ENCODE measurements at regions not wholly inside any gene's neighbourhood (a gene's known extent, or its start where the extent isn't known, plus 50 kb on each side); places are given as distances from the start of the nearest gene placed in this dataset.
"Not testable (repeated sequence)": the region's sequence is repeated elsewhere in the genome, so short reads cannot be mapped to it uniquely, and the experiment has no call there.

DNA sequence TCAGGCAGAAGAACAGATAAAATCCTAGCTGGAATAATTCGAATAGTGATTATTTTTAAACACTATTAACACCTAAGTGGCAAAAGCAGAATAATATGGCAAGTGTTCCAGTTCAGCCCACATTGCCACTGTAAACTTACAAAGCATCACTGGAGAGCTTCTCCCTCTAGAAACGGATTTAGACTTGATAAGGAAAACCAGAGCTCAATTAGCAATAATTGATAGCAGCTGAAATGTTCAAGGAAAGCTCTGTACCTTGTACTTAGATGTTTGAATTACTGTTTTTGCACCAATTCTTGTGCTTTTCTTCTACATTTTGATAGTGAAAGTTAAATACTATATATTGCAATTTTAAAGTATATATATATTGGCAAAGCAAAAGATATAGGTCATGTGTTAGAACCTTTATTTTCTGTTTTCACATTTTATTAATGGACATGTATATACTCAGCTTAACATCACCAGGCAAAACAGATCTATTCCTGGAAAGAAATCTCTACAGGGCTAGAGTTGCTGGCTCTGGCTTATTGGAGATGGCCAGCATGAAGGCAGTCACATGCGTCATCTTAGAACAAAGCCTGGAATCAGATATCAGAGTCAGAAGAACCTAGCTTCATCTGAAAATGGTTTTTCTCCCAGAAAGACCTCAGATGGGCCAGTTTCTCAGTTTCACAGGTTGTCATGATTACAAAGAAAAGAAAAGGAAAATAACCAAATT lies 149.1 kb upstream of the CTAGE1 start:
- DNase-seq: no peak

DNA sequence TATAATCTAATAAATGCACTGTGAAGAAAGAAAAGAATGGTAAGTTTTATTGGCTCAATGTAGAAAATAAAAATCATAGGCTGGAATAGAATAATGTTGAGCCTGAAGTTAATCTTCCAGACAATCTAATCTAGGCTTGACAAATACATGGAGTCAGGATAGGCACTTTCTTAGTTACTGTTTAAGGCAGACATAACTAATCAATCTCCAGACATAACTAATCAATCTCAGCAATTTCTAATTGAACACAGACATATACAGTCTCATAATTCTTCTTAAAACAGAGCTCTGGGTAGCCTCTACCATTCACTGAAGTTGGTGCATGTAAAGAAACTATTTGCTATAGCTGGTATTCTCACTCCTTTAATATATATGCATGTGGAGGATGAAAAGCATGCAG lies 150.1 kb upstream of the CTAGE1 start:
- DNase-seq: no peak

DNA sequence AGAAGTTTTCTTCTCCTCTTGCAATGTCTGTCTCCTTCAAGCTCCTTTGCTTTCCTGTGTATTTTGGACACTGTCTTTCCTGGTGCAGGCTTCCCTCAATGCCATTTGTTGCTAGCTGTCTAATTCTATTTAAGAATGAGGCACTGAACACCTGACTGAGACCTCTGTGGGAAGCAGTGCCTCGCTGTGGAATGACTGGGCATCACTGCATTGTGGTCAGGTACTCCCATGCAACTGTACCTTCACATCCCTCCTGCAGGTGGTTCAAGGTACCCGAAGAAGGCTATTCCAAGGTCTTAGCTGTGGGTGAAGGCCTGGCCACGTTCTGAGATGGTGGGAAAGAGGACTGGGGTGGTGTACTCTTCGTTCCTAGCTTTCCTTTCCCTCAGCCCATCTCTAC lies 152.8 kb upstream of the CTAGE1 start:
- no peak for DNase-seq

DNA sequence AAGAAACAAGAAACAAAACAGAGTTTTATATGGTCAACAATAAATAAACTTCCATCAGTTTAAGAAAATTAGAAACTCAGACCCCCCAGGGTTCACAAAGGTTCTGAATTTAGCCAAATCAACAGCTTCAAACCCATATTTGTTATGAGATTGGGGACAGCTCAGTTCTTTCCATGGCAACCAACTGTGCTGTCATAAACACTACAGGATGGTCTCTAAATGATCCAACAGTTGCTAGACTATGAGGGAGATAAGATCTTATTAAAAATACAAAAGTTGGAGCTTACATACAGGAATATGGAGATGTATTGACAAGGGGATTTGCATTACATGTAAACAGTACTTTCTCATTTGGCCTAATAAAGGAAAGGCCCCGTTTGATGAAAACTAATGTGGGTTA lies 154.6 kb upstream of the CTAGE1 start:
- DNase-seq: peak in 1 of 3 donors; percentile 7

DNA sequence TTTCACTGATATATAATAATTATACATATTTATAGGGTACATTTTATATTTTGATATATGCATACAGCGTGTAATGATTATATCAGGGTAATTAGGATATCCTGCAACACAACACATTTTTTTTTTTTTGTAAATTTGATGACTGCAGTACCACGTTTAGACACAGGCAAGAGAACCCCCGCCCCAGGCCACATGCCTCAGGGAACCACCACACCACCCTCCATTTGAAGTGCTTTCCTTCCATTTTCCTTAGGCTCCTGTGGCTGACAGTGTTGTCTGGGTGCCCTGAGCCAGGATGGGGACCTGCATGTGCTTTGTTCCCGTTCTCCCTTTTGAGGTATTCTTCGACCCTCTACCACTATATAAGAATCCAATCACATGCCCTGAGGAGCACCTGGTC lies 161.6 kb upstream of the CTAGE1 start:
- no peak for DNase-seq

DNA sequence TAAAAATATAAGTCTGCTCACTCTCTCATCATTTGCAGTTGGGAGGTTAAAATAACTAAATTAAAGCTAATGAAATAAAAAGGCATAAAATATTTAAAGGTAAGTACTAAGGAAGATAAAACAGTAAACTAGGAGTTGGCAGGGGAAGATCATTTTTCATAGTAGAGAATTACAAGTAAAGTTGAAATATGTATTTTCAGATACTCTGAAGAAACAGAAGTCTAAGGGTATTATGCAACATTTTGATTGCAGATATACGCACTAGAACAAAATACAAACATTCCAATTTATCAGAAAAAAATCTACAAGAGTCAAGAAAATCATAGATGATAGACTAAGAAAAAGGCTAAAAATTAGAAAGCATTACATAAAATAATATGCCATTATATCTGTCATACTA lies 167.6 kb upstream of the CTAGE1 start:
- no peak for DNase-seq

DNA sequence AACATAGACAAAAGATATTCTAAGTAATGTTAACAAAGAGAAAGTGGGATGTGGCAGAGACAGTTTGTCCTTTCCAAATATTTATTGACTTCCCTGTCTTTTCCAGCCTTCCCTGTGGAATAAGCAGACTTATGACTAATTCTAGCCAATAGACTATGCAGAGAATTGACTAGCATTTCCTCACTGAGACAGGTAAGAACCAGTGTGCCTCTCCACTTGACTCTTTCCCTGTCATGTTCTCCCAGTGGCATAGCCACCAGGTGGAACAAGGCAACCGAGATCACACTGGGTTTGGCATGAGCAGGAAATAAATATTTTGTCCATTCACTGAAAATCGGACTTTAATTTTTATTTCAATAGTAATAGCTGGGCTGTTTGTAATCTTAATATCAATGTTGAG lies 168.1 kb upstream of the CTAGE1 start:
- DNase-seq: no peak

DNA sequence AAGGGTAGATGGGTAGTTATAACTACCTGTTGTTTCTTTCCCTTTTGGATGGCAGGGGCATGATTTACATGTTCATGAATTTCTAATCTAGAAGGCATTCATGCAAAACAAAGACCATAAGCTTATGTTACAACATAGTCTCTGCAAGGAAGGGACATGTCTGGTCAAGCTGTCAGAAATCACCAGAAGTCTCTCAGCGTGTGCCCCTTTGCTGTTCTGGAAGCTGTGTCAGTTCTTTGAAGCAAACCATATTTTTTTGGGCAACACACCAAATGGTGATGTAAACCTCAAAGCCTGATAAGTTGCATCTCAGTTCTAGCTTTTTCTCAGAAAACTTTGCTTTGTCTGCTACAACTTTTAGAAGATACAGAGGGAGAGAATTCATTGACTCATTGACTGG lies 173.5 kb upstream of the CTAGE1 start:
- DNase-seq: no peak

DNA sequence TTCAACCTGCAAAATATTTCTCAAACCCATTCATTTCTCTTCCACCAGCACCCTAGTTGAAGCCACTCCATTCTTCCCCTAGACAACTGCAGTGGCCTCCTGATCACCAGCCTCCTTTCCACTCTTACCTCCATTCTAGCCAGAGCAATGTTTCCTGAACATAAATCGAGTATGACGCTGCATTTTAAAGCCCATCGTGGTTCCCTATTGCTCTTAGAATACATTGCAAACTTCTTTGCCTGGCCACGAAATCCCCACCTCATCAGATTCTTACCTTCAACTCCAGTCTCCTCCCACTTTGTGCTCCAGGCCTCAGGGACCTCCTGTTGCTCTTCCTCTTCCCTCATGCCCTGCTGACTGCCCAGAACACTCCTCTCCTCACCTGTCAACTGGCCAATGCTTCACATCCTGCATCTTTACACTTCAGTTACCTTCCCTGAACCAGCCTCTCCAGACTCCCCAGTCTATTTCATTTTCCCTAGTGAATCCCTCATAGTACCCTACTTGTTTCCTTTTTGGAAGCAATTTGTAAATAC lies 176.5 kb upstream of the CTAGE1 start:
- no peak for DNase-seq

DNA sequence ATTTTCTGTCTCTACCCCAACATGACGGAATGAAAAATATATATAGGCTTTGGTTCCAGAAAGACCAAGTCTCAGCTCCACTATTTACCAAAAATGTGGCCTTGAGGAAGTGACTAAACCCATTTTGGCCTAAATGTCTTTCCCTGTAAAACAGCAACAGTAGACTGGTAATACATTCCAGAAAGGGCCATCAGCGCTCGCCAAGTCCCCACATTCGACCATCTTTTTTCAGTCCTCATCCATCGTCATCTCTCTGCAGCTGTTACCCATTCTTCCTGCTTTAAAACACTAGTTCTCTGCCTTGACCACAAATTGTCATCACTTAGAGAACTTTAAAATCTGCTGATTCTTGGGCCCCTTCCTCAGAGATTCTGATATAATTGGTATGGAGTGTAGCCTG lies 183.8 kb upstream of the CTAGE1 start:
- DNase-seq: peak in 1 of 3 donors; percentile 13

DNA sequence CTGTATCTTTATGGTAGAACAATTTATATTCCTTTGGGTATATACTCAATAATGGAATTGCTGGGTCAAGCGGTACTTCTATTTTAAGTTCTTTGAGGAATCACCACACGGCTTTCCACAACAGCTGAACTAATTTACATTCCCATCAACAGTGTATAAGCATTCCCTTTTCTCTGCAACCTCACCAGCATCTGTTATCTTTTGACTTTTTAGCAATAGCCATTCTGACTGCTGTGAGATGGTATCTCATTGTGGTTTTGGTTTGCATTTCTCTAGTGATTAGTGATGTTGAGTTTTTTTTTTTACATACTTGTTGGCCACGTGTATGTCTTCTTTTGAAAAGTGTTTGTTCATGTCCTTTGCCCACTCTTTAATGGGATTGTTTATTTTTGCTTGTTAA lies 184.7 kb upstream of the CTAGE1 start:
- not testable (repeated sequence) for DNase-seq

DNA sequence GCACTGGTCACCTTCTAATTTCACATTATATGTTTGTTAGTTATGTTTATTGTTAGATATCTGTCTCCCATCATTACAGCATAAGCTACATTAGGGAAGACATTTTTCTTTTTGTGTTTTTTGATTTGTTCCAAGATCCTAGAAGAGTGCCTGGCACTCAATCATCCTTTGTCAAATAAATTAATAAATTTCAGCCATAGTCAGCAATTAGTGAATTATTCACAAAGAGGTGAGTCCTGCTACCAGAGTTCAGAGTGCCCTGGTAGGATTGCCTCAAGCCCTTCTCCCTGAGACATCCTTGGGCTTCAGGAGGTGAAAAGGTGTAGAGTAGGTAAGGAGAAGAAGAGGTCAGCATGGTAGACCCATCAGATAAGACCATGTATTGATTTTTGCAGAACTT lies 186.2 kb upstream of the CTAGE1 start:
- DNase-seq: no peak

DNA sequence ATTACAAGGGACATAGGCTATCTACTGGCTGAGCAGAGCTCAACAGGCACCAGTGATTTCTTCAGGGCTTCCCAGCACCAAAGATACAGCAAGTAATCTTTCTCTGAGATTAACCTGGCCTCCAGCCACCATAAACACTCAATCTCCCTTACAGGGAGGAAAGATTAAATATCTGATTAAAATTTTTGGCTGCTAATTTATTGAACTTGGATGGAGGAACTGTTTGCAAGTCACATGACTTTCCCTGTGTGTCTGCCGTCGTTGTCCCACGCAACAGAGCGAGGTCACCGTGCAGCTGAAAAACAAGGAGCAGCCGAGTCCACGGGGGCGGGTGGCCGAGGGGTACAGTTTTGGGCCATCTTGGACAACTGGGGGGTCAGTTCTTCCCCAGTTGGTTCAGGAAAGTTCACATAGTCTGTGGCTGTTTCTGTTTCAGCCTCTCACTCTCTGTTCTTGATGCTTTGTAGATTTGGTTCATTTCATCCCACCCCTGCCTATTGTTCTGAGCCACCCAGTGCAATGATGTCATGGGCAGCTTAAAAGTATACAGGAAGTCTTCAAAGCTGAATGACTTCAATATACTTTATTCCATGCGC lies 186.8 kb upstream of the CTAGE1 start:
- peak in 2 of 3 donors; percentile 6 to 31 for DNase-seq

DNA sequence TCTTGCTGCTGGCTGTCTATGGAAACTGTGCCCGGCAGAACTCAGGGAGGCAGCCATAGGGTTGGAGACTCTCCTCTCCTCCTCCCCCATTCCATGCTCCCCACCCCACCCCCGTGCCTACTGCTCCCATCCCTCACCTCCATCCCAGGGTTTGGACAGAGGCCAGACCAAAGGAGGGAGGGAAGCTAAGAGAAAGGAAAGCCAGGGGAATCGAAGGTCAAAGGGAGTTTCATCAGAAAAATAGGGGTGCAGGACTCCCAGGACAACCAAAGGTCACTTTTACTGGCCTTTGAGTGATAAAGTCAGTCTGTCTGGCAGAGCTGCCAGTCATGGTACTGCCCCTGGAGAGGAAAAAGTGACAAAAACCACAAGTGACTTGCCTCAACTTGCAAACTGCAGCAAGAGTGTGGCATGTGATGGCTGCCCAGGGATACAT lies 187.3 kb upstream of the CTAGE1 start:
- no peak for DNase-seq

DNA sequence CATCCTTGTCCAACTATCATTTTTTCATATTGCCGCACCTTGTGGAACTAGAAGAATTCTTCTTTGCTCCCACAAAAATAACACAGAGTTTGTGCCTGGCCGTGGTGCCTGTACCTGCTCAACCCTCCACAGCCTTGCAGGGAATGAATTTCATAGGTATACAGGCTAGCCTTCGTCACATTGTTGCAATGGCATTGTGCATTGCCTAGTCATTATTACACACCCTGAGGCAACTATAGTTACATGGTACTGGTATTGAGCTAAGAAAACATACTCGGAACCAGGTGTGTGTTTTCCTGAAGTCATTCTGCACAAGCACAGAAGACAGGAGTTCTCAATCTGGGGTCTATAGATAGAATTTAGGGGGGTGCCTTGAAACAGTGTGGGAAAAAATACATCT lies 188.0 kb upstream of the CTAGE1 start:
- DNase-seq: no peak

DNA sequence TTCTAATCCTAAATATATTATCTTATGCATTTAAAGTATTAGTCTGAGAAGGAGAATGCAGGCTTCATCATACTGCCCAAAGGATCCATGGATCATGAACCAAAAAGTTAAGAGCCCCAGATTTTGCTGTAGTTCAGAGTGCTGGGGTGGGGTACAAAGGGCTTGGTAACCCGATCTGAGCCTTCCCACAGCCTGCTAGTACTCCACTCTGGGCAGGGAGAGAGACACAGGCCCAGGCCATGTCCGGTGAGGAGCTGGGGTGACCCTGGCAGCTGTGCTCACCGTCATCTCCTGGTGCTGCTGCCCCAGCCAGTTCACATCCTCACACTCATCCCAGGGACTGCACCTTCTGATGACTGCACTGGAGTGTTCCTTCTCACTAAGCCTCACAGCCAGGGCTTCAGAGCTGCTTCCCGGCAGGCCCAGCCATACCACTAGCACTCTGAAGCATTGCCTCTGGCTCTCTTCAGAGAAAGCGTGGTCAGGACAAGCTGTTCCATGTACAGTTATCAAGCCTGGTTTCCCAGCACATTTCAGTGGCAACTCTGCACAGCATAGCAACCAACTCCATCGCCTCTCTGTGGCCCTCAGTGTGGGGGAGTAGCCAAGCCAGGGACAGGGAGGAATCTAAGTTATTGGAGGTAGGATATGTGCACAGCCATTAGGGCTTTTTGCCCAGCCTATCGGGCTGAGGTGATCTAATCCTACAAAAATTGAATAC lies 189.0 kb upstream of the CTAGE1 start:
- DNase-seq: peak in 2 of 3 donors; percentile 7 to 13

DNA sequence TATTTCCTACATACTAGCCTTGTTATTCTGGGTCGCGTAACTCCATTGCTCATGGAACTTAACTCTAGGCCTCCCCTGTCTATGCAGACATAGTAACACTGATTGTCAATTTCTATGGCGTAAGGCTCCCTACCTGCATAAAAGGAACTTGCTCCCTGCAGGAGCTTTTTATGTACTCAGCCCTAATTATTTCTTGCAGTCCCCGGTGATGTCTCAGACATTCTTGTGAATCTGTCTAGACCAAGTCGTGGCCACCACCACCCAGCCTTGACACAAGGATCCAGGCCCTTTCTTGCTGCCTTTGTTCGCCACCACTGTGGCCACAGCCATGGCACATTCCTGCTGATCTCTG lies 189.5 kb upstream of the CTAGE1 start:
- no peak for DNase-seq

DNA sequence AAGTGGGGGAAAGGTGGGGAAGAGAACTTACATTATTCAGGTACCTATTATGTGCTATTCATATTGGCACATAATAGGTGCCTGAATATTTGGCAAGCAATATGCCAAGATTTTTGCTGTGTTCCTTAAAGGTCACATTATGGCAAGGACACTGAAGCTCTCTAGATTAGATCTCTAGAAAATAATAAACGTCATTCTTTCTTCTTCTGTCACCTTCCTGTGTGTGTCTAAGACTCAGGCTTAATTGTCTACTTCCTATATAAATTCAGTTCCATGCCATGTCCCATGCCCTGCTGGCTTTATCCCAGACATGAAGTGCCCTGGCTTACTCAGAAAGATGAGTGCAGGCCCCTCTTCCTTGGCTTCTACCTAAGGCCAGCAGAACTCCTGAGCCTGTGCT lies 191.1 kb upstream of the CTAGE1 start:
- no peak for DNase-seq

DNA sequence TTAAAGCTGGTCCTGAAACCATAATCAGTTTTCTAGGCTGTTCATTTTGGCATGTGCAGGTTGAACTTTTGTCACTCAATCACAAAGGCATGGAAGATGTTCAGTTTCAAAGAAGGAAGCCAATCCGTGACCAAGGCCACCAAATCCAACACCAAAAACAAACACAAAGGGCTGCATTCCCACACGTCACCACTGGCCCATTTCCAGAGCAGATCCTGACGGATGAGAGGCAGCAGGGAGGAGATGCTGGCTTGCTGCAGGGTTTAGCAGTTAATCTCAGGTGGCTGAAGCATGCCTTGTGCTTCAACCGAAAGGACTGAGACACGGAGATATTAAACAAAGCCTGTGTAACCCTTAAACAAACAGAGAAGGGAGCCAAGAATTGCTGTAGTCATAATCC lies 191.9 kb upstream of the CTAGE1 start:
- DNase-seq: peak; percentile 7 to 32 (median 10)

DNA sequence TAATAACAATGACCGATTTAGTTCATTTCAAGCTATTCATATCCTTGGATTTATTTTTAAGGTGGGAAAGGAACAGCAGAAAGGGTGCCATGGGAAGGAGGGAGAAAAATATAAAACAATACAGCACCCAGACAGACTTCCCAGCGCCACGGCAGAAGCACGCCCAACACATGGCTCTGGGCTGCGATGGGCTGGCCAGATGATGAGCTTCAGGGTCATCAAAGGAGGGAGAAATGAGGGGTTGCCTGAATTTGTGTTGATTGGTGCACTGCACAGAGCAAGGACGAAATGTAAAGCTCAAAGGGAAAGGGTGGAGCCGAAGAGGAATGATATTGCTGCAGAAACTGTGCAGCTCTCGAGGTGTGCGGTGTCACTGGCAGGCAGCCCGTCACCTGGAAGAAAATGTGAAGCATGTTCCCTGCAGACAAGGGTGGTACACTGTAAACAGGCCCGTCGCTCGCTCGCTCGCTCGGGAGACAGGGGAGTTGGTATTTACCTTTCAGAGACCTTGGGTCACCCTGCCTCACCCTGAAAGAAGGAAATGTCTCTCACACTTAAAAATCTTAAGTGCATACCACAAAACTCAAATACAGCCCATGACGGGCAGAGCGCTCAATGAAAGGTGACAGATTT lies 195.5 kb upstream of the CTAGE1 start:
- DNase-seq: no peak

DNA sequence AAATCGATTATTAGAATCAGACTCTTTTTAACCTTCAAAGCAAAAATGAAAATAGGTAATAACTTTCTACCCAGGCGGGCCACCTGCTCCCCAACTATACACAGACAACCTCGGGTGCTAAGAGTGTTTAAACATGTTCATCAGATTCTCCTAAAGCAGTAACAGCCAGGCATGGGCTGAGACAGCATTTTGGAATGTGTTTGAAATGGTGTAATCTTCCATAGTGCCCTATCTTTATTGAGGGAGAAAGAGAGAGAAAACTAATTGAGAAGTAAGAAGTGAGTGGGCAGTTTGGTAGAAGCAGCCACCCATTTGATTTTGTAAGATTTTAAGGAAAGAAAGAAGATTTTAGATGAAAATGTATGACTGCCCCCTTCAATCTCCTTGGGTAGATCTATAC lies 196.1 kb upstream of the CTAGE1 start:
- DNase-seq: no peak

DNA sequence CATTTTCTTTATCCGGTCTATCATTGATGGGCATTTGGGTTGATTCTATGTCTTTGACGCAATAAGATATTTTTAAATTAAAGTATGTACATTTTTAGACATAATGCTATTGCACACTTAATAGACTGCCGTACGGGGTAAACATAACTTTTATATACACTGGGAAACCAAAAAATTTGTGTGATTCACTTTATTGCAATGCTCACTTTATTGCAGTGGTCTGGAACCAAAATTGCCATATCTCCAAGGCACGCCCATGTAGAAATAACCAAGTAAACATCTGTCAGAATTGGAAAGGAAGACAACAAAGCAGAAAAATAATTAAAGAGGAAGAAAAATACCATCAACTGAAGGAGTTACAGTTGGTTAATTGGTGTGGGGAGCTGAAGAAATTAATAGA lies 205.8 kb upstream of the CTAGE1 start:
- DNase-seq: no peak

DNA sequence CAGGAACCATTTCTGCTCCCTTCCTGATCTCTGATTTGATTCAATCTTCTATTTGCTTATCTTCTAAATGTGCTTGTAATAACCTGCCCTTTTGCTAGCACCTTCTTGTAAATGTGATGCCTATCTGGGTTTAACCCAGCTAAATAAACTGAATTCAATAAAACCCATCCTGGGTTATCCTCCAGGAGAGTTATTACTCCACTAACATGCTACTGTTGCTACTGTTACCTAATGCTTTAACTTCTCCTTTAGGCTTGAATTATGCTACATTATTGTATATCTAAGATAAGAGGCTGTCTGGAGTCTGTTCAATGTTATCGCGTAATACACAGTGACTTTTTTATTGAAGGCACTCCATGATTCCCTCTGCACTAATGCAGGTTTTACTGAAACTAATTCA lies 206.5 kb upstream of the CTAGE1 start:
- no peak for DNase-seq
